ENCODE measurements at regions not wholly inside any gene's neighbourhood (a gene's known extent, or its start where the extent isn't known, plus 50 kb on each side); places are given as distances from the start of the nearest gene placed in this dataset.
"Not testable (repeated sequence)": the region's sequence is repeated elsewhere in the genome, so short reads cannot be mapped to it uniquely, and the experiment has no call there.

- no peak for DNase-seq (ENCODE audit: low read depth in 2 of 2)
Measured at GRCh38 chr2:145555360-145555759, 1035.4 kb upstream of the ZEB2 start.

- DNase-seq (ENCODE audit: low read depth in 2 of 2): no peak
Measured at GRCh38 chr2:145551686-145552085, 1031.8 kb upstream of the ZEB2 start.

- no peak for DNase-seq (ENCODE audit: low read depth in 2 of 2)
Measured at GRCh38 chr2:145548479-145548878, 1028.6 kb upstream of the ZEB2 start.

- DNase-seq (ENCODE audit: low read depth in 2 of 2): peak in 1 of 2 donors; percentile 1
Measured at GRCh38 chr2:145547620-145548019, 1027.7 kb upstream of the ZEB2 start.

GRCh38 chr2:145546091-145546490 lies 1026.2 kb upstream of the ZEB2 start:
- DNase-seq (ENCODE audit: low read depth in 2 of 2): no peak

GRCh38 chr2:145543856-145544255 lies 1023.9 kb upstream of the ZEB2 start:
- DNase-seq (ENCODE audit: low read depth in 2 of 2): no peak

GRCh38 chr2:145543155-145543554 lies 1023.2 kb upstream of the ZEB2 start:
- DNase-seq (ENCODE audit: low read depth in 2 of 2): no peak

- DNase-seq (ENCODE audit: low read depth in 2 of 2): no peak
Measured at GRCh38 chr2:145541028-145541427, 1021.1 kb upstream of the ZEB2 start.

GRCh38 chr2:145538661-145539350 lies 1018.9 kb upstream of the ZEB2 start:
- no peak for DNase-seq (ENCODE audit: low read depth in 2 of 2)

GRCh38 chr2:145530653-145531052 lies 1010.7 kb upstream of the ZEB2 start:
- no peak for DNase-seq (ENCODE audit: low read depth in 2 of 2)

GRCh38 chr2:145524836-145525235 lies 1004.9 kb upstream of the ZEB2 start:
- DNase-seq (ENCODE audit: low read depth in 2 of 2): no peak

- no peak for DNase-seq (ENCODE audit: low read depth in 2 of 2)
Measured at GRCh38 chr2:145524303-145524702, 1004.4 kb upstream of the ZEB2 start.

GRCh38 chr2:145519254-145519653 lies 999.3 kb upstream of the ZEB2 start:
- not testable (repeated sequence) for DNase-seq (ENCODE audit: low read depth in 2 of 2)

- DNase-seq (ENCODE audit: low read depth in 2 of 2): no peak
Measured at GRCh38 chr2:145511946-145512345, 992.0 kb upstream of the ZEB2 start.

GRCh38 chr2:145503511-145503910 lies 983.6 kb upstream of the ZEB2 start:
- DNase-seq (ENCODE audit: low read depth in 2 of 2): no peak

- no peak for DNase-seq (ENCODE audit: low read depth in 2 of 2)
Measured at GRCh38 chr2:145501920-145502319, 982.0 kb upstream of the ZEB2 start.

GRCh38 chr2:145495590-145495989 lies 975.7 kb upstream of the ZEB2 start:
- DNase-seq (ENCODE audit: low read depth in 2 of 2): no peak

- DNase-seq (ENCODE audit: low read depth in 2 of 2): no peak
Measured at GRCh38 chr2:145494441-145494840, 974.5 kb upstream of the ZEB2 start.

- no peak for DNase-seq (ENCODE audit: low read depth in 2 of 2)
Measured at GRCh38 chr2:145488571-145488970, 968.7 kb upstream of the ZEB2 start.

- DNase-seq (ENCODE audit: low read depth in 2 of 2): peak in 1 of 2 donors; percentile 46
Measured at GRCh38 chr2:145484448-145485097, 964.7 kb upstream of the ZEB2 start.

- no peak for DNase-seq (ENCODE audit: low read depth in 2 of 2)
Measured at GRCh38 chr2:145483854-145484253, 963.9 kb upstream of the ZEB2 start.

GRCh38 chr2:145481334-145481922 lies 961.5 kb upstream of the ZEB2 start:
- DNase-seq (ENCODE audit: low read depth in 2 of 2): no peak

- no peak for DNase-seq (ENCODE audit: low read depth in 2 of 2)
Measured at GRCh38 chr2:145464866-145465265, 944.9 kb upstream of the ZEB2 start.

All from dermis microvascular lymphatic vessel endothelial cell (primary cell).